GM21447 (cell line): ENCODE measurements at regions not wholly inside any gene's neighbourhood (a gene's known extent, or its start where the extent isn't known, plus 50 kb on each side); places are given as distances from the start of the nearest gene placed in this dataset.

Experiments
- ATAC-seq: cut with Tn5 transposase; IDR thresholded peaks from one replicate; pipeline ENCODE4 v1.9.1; 2021; ENCODE audit not compliant: unreplicated experiment

DNA sequence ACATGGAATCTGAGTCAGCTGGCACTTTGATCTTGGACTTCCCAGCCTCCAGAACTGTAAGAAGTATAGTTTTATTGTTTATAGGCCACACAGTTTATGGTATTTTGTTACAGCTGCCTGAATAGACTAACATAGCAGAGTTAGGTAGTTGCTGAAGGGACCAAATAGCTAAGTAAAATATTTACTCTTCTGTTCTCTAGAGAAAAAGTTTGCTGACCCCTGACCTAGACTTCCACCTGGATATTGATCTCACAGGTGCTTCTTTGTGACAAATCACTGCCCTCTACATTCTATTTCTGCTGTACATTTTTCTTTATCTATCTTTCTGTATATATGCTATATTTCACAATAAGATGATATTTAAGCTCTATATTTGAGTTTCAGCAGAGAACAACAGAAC is 212.5 kb downstream of the CSNK2A3 start:
- ATAC-seq: no peak

- ATAC-seq: no peak
Observed at GRCh38 chr11:11137339-11137738, 215.7 kb downstream of the CSNK2A3 start.

DNA sequence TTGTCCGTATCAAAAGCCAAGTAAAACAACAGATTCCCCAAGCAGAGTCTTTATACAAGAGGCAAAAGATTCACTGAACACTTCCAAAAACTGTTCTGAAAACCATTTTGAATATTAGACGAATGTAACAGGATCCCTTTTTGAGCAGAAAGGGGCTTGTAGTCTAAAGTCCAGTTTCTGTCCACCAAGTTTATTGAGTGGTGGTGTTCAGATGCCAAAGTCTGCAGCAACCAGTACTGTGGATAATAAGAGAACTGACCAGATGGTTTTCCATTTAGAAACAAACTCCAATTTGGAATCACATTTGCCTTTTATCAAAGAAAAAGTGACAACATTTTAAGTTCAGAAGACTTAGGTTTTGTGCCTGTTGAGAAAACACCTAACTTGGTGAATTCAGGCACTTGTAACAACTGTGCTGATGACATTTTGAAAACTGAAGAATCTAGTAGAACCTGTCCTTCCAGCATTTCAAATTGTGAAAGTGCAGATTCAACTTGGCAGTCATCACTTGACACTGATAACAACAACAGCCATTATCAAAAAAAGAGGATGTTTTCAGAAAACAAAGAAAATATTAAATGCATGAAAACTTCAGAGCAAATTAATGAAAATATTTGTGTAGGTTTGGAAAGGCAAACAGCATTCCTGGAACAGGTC is 217.1 kb downstream of the CSNK2A3 start:
- ATAC-seq: no peak

GRCh38 chr11:11129118-11129517 is 223.9 kb downstream of the CSNK2A3 start:
- ATAC-seq: no peak

- no peak for ATAC-seq
Observed at GRCh38 chr11:11125618-11126017, 227.4 kb downstream of the CSNK2A3 start.

- ATAC-seq: no peak
Observed at GRCh38 chr11:11122749-11123148, 230.3 kb downstream of the CSNK2A3 start.

DNA sequence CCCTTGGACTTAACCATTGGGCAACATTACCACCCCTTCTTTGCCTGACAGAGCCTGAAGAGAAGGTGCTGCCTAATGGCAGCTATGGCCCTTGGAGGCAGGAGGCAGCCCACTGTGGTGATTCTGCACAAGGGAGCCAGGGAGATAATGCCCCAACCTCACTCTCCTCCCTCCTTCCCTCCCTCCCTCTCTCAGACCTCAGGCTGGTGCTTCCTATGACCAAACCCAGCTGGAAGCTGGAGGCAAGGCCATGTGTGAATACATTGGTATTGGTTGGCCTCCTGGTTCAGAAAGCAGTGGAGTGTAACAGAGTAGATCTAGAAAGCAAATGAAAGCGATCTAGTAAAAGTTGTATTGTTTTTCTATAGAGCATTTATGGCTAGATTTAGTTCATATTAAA is 233.1 kb downstream of the CSNK2A3 start:
- no peak for ATAC-seq

DNA sequence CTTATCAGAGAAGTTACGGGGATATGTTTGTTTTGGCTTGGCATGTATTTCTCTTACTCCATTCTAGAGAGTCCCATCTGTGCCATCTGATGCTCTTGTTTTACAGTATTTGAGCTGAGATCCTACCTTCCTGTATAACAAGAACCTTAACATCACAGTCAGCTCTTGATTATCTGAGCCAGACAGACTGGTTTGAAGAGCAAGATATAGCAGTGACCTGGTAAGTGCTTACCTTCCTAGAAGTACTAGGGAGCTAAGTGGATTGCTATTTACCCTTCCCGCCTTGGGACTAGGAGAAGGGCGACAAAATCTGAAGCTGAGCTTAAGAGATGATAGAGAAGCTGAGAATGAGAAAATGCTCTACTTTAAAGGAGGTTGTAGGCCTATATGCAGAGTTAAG is 235.3 kb downstream of the CSNK2A3 start:
- ATAC-seq: no peak

GRCh38 chr11:11115475-11115874 is 237.6 kb downstream of the CSNK2A3 start:
- no peak for ATAC-seq

DNA sequence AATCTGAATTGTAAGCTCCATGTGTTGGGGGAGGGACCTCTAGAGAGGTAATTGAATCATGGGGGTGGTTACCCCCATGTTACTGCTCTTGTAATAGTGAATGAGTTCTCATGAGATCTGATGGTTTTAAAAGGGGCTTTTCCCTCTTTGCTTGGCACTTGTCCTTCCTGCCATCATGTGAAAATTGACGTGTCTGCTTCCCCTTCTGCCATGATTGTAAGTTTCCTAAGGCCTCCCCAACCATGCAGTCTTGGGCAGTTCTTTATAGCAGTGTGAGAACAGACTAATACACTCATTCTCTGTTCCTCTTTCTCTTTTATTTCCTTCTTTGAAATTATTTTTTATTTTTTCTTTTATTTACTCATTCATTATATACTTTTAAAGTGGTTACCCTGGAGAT is 239.4 kb downstream of the CSNK2A3 start:
- ATAC-seq: no peak

GRCh38 chr11:11108026-11108425 is 245.0 kb downstream of the CSNK2A3 start:
- no peak for ATAC-seq

DNA sequence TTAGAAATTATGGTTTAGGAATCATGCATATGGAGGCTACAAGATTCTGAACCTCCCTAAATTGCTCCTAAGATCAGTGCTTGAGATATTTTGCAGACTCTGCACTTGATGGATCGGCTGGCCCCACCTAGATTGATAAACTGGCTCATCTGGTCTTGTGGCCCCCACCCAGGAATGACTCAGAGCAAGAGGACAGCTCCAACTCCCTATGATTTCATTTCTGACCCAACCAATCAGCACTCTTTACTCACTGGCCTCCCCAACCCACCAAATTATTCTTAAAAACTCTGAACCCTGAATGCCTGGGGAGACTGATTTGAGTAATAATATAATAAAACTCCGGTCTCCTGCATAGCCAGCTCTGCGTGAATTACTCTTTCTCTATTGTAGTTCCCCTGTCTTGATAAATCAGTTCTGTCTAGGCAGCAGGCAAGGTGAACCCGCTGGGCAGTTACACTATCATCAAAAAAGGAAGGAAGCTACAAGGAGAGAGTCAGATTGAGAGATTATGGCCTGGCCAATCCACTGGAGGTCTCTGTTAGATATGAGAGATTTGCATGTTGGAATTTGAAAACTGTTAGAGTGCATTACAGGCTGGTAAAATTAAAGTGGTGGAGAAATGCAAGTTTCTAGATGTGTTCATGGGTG is 245.8 kb downstream of the CSNK2A3 start:
- no peak for ATAC-seq

DNA sequence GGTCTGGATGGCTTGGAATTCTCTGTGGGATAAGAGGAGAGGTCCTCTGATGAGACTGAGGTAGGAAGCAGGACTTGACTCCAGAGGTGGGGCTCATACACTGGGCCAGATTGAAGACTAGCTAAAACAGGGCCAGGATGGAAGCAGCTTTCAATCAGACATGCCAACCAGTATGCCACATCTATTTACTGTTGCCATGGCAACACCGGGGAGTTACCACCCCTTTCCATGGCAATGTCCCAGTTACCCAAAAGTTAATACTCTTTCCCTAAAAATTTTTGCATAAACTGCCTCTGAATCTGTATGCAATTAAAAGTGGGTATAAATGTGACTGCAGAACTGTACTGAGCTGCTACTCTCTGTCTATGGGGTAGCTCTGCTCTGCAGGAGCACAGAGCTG is 247.5 kb upstream of the ZBED5 start:
- ATAC-seq: no peak

- ATAC-seq: no peak
Observed at GRCh38 chr11:11095831-11096723, 238.2 kb upstream of the ZBED5 start.

DNA sequence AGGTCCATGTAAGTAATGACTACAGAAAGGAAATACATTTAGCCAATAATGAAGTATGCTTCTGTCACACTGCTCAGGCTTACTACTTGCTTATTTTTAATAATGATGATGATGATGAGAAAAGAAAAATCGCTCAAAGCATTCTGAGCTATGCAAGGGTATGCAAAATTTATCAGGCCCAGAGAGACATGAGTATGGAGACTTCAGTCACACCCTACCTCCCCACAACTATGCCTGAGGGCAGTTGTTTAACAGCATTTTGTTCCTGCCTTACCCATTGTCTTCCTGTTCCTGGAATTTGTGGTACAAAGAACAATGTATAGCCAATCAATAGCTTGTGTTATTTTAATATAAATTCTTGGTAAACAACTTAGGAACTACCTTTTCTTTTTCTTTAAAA is 232.6 kb upstream of the ZBED5 start:
- no peak for ATAC-seq

- no peak for ATAC-seq
Observed at GRCh38 chr11:11089805-11090204, 232.0 kb upstream of the ZBED5 start.

DNA sequence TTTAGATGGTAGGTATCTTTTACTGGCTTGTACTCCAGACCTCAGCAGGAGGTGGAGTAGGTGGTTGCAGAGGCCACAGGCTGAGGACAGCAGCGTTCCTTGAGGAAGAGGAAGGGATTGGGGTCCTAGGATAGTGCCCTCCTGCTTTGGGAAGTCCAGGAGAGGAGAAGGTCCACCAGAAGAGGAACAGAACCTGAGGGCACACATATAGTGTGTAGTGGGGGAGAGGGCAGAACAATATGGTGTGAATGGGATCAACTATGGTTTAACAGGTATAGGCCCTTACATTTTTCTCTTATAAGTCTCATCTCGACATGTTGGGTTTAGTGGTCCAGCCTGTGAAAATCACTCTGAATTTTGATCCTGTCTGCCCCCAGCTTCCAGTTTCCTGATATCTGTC is 229.1 kb upstream of the ZBED5 start:
- ATAC-seq: no peak

- no peak for ATAC-seq
Observed at GRCh38 chr11:11085580-11085979, 227.7 kb upstream of the ZBED5 start.

DNA sequence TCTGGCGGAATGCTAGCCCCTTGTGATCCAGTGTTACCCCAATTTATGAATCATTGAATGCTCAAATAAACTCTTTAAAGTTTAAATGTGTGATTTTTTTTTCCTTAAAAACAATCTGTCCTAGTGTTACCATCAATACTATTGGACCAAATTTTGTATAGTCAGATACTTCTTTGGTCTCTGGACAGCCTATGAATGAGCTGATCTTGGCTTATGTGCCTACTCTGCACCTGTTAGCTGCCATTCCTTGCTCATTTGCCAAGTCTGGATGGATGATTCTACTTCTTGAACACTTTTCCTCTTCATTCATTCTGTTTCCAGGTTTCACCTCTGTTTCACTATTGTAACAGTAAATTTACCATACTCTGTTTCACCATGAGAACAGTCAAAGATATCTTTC is 226.5 kb upstream of the ZBED5 start:
- ATAC-seq: no peak

DNA sequence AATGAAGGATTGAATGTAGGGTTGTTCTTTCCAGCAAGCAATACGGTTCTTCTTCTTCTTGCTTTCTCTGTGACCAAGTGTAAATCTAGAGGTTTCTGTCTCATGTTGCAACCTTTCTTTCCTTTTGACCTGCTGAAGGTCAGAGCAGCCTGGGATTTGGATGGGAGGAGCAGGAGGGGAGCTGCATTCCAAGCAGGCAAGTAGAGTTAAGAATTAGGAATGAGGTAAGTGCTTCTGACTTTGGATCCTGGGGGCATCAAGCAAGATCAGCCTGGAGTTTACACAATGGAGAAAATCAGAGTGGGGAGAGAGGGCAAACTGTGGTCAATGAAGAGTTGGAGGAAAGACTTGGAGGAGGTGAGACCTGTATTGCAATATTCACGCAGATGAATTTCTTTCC is 225.6 kb upstream of the ZBED5 start:
- no peak for ATAC-seq

GRCh38 chr11:11082646-11083045 is 224.8 kb upstream of the ZBED5 start:
- no peak for ATAC-seq

GRCh38 chr11:11081776-11082175 is 223.9 kb upstream of the ZBED5 start:
- ATAC-seq: no peak
